ENCODE measurements at regions not wholly inside any gene's neighbourhood (a gene's known extent, or its start where the extent isn't known, plus 50 kb on each side); places are given as distances from the start of the nearest gene placed in this dataset.

GRCh38 chr9:99624499-99625233, 197.0 kb upstream of the NR4A3 start:
- CTCF ChIA-PET (ENCODE audit: low intra/inter-chr PET ratio) = no interaction called here
- TF ChIP-seq FOXM1 (IDR thresholded peaks at IDR 0.05; ENCODE audit: low read depth) = no peak
- TF ChIP-seq FOXM1 (CRISPR knock-in tag; IDR thresholded peaks at IDR 0.05; ENCODE audit: low read depth) = no peak
- peak; percentile 93 for TF ChIP-seq ZNF316 (IDR thresholded peaks at IDR 0.05)
- no peak for TF ChIP-seq FUS (optimal IDR thresholded peaks at IDR 0.05; ENCODE audit: low read depth, low read length)
- TF ChIP-seq MAFG (tag; conservative IDR thresholded peaks at IDR 0.05) = peak; percentile 76
- TF ChIP-seq MAFF (IDR thresholded peaks at IDR 0.05; ENCODE audit: low read length) = peak; percentile 79
- no peak for TF ChIP-seq MXD1 (CRISPR knock-in tag; IDR thresholded peaks at IDR 0.05; ENCODE audit: borderline replicate concordance, poor library complexity, severe bottlenecking)
- no peak for TF ChIP-seq SOX6 (IDR thresholded peaks at IDR 0.05)
- no peak for TF ChIP-seq CBFA2T3 (IDR thresholded peaks at IDR 0.05)
- TF ChIP-seq PHB (CRISPR knock-in tag; IDR thresholded peaks at IDR 0.05) = no peak
- TF ChIP-seq MAFK (IDR thresholded peaks at IDR 0.05; ENCODE audit: low read length) = peak; percentile 75
- TF ChIP-seq WHSC1 (IDR thresholded peaks at IDR 0.05; ENCODE audit: low read length) = no peak
- no peak for TF ChIP-seq TCF7 (IDR thresholded peaks at IDR 0.05; ENCODE audit: borderline replicate concordance)
- TF ChIP-seq C11orf30 (IDR thresholded peaks at IDR 0.05; ENCODE audit: low read depth) = peak; percentile 83
- H3K4me3 ChIP-seq = no peak overlapping the region
- H3K9ac ChIP-seq (ENCODE audit: insufficient read depth in 1 of 2, low read depth in 2 of 2, low read length in 2 of 2) = no peak overlapping the region
- no peaks in the 10 kb centered on the region for H3K27me3 ChIP-seq (ENCODE audit: control insufficient read depth in 2 of 2, insufficient read depth in 2 of 2, low read length in 2 of 2)
- no TSS peak for BruUV-seq (replicated peaks)
- in situ Hi-C loops (cut with MboI) (no loop called here), intact Hi-C loops (cut with micrococcal nuclease) (no loop called here)
- H3K36me3 ChIP-seq (ENCODE audit: control insufficient read depth, insufficient read depth, low read length) = no peaks in the 10 kb centered on the region
- DNase-seq (ENCODE audit: extremely low read depth in 1 of 4, low spot score in 3 of 4) (no peak), ATAC-seq (no peak), FAIRE-seq (no peak)
- no peak overlapping the region for H2AFZ ChIP-seq (ENCODE audit: low read depth, low read length)
- 0% methylated on average over 5 of the region's 5 CpGs for WGBS (ENCODE audit: insufficient coverage, low coverage, missing lambda C conversion rate)
- no peaks in the 10 kb centered on the region for H4K20me1 ChIP-seq (replicated peaks; ENCODE audit: control insufficient read depth, insufficient read depth, low read length)
- no peak overlapping the region for H3K4me2 ChIP-seq (ENCODE audit: insufficient read depth, low read length)
- no peaks in the 10 kb centered on the region for H3K9me1 ChIP-seq (ENCODE audit: control insufficient read depth, insufficient read depth, low read length)
- H3K79me2 ChIP-seq (ENCODE audit: control insufficient read depth, insufficient read depth, low read length) = no peaks in the 10 kb centered on the region
- no peaks in the 10 kb centered on the region for H3K4me1 ChIP-seq (replicated peaks in 1 of 2; ENCODE audit: control insufficient read depth in 2 of 2, insufficient read depth in 2 of 2, low read length in 2 of 2)
- H3K27ac ChIP-seq (ENCODE audit: extremely low read depth, low read depth, low read length) = no peak overlapping the region
- no peaks in the 10 kb centered on the region for H3K9me3 ChIP-seq (replicated peaks; ENCODE audit: control insufficient read depth, insufficient read depth, low read depth, low read length)
- POLR2A ChIA-PET = no interaction called here
